ENCODE measurements at regions not wholly inside any gene's neighbourhood (a gene's known extent, or its start where the extent isn't known, plus 50 kb on each side); places are given as distances from the start of the nearest gene placed in this dataset.

- no peak for DNase-seq (ENCODE audit: low read depth)
Observed at GRCh38 chr2:38171208-38171855, 95.4 kb upstream of the CYP1B1 start.

GRCh38 chr2:38170733-38171132 lies 94.8 kb upstream of the CYP1B1 start:
- DNase-seq (ENCODE audit: low read depth), result no peak

GRCh38 chr2:38170067-38170466 lies 94.1 kb upstream of the CYP1B1 start:
- no peak for DNase-seq (ENCODE audit: low read depth)

- no peak for DNase-seq (ENCODE audit: low read depth)
Observed at GRCh38 chr2:38168710-38169480, 92.9 kb upstream of the CYP1B1 start.

- DNase-seq (ENCODE audit: low read depth), result no peak
Observed at GRCh38 chr2:38167968-38168350, 92.0 kb upstream of the CYP1B1 start.

GRCh38 chr2:38165698-38166097 lies 89.7 kb upstream of the CYP1B1 start:
- DNase-seq (ENCODE audit: low read depth), result no peak

- DNase-seq (ENCODE audit: low read depth), result no peak
Observed at GRCh38 chr2:38164881-38165280, 88.9 kb upstream of the CYP1B1 start.

- DNase-seq (ENCODE audit: low read depth), result no peak
Observed at GRCh38 chr2:38163579-38163978, 87.6 kb upstream of the CYP1B1 start.

GRCh38 chr2:38163006-38163405 lies 87.1 kb upstream of the CYP1B1 start:
- no peak for DNase-seq (ENCODE audit: low read depth)

GRCh38 chr2:38160516-38160915 lies 84.6 kb upstream of the CYP1B1 start:
- no peak for DNase-seq (ENCODE audit: low read depth)

- no peak for DNase-seq (ENCODE audit: low read depth)
Observed at GRCh38 chr2:38159597-38159996, 83.6 kb upstream of the CYP1B1 start.

- DNase-seq (ENCODE audit: low read depth), result no peak
Observed at GRCh38 chr2:38159191-38159590, 83.2 kb upstream of the CYP1B1 start.

- DNase-seq (ENCODE audit: low read depth), result no peak
Observed at GRCh38 chr2:38158378-38159118, 82.6 kb upstream of the CYP1B1 start.

- DNase-seq (ENCODE audit: low read depth), result no peak
Observed at GRCh38 chr2:38156436-38156835, 80.5 kb upstream of the CYP1B1 start.

- no peak for DNase-seq (ENCODE audit: low read depth)
Observed at GRCh38 chr2:38155015-38155414, 79.1 kb upstream of the CYP1B1 start.

- DNase-seq (ENCODE audit: low read depth), result no peak
Observed at GRCh38 chr2:38154395-38154794, 78.4 kb upstream of the CYP1B1 start.

GRCh38 chr2:38153476-38154135 lies 77.7 kb upstream of the CYP1B1 start:
- no peak for DNase-seq (ENCODE audit: low read depth)

- DNase-seq (ENCODE audit: low read depth), result no peak
Observed at GRCh38 chr2:38152913-38153312, 77.0 kb upstream of the CYP1B1 start.

- no peak for DNase-seq (ENCODE audit: low read depth)
Observed at GRCh38 chr2:38152035-38152434, 76.1 kb upstream of the CYP1B1 start.

GRCh38 chr2:38149531-38149930 lies 73.6 kb upstream of the CYP1B1 start:
- no peak for DNase-seq (ENCODE audit: low read depth)

- DNase-seq (ENCODE audit: low read depth), result no peak
Observed at GRCh38 chr2:38148501-38148900, 72.5 kb upstream of the CYP1B1 start.

- no peak for DNase-seq (ENCODE audit: low read depth)
Observed at GRCh38 chr2:38147333-38148121, 71.6 kb upstream of the CYP1B1 start.

Measured in HS-27A (cell line).